ENCODE measurements at regions not wholly inside any gene's neighbourhood (a gene's known extent, or its start where the extent isn't known, plus 50 kb on each side); places are given as distances from the start of the nearest gene placed in this dataset.

DNA sequence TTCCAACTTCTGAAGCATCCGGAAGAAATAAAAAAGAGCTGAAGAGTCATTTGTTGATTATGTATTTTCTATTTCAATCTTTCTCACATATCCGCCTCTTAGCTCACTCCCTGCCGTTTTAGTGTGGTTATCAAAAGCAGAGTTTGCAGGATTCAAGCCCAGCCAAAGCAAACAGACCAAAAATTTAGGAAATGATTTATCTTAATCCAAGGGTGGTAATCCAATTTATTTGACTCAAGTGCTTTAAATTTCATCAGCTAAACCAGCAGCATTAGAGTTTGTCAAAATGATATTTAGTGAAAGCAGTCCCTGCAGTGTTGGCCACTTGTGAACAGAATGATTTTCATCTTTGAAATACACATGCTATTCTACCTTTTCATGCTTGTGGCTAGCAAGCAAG is 129.3 kb upstream of the CCDC68 start:
- TF ChIP-seq POLR2AphosphoS5 (IDR thresholded peaks at IDR 0.05) (no peak), POLR2A (IDR thresholded peaks at IDR 0.05) (no peak), EP300 (IDR thresholded peaks at IDR 0.05) (no peak)
- TF ChIP-seq, protein P1, sequence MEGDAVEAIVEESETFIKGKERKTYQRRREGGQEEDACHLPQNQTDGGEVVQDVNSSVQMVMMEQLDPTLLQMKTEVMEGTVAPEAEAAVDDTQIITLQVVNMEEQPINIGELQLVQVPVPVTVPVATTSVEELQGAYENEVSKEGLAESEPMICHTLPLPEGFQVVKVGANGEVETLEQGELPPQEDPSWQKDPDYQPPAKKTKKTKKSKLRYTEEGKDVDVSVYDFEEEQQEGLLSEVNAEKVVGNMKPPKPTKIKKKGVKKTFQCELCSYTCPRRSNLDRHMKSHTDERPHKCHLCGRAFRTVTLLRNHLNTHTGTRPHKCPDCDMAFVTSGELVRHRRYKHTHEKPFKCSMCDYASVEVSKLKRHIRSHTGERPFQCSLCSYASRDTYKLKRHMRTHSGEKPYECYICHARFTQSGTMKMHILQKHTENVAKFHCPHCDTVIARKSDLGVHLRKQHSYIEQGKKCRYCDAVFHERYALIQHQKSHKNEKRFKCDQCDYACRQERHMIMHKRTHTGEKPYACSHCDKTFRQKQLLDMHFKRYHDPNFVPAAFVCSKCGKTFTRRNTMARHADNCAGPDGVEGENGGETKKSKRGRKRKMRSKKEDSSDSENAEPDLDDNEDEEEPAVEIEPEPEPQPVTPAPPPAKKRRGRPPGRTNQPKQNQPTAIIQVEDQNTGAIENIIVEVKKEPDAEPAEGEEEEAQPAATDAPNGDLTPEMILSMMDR (IDR thresholded peaks at IDR 0.05), result no peak
- Histone ChIP-seq H3K36me3 (no peaks in the 10 kb centered on the region), H3K27ac (no peak overlapping the region), H3K27me3 (no peaks in the 10 kb centered on the region), H3K9me3 (no peaks in the 10 kb centered on the region), H3K4me1 (peaks cover 0 to 5% (median 0%) of the 10 kb centered on the region in 4 donors), H3K4me3 (no peak overlapping the region)
- ATAC-seq (ENCODE audit: low FRiP score in 2 of 2) (no peak), DNase-seq (no peak)
- 29 to 55% methylated on average over 3 of the region's 3 CpGs for WGBS, 2 donors

DNA sequence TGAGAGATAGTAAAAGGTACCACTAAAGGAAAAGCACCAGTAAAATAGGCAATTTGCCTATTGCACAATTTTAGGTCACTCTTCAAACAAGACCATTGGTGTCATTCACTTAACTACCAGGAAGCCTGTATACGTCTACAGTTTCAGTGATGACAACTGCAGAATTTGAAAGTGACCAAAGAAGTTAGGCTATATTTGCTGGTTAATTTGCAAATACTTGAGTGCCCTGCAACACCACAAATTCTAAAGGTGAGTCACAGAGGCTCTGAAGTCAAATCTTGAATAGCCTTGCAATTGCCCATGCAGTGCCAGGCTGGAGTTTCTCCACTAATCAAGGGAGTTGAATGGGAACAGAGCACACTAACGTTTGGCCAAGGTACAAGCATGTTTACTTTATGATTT is 128.7 kb upstream of the CCDC68 start:
- no peaks in the 10 kb centered on the region for H3K36me3 ChIP-seq
- H3K4me1 ChIP-seq, result peaks cover 0 to 5% (median 0%) of the 10 kb centered on the region in 4 donors
- WGBS, 2 donors, result 25 to 37% methylated on average over 2 of the region's 2 CpGs
- H3K27me3 ChIP-seq, result no peaks in the 10 kb centered on the region
- DNase-seq (no peak), ATAC-seq (ENCODE audit: low FRiP score in 2 of 2) (no peak)
- no peak overlapping the region for H3K4me3 ChIP-seq
- H3K27ac ChIP-seq, result no peak overlapping the region
- H3K9me3 ChIP-seq, result no peaks in the 10 kb centered on the region
- TF ChIP-seq POLR2AphosphoS5 (IDR thresholded peaks at IDR 0.05) (no peak), POLR2A (IDR thresholded peaks at IDR 0.05) (no peak), EP300 (IDR thresholded peaks at IDR 0.05) (no peak)
- TF ChIP-seq, protein P1 (IDR thresholded peaks at IDR 0.05), result no peak

DNA sequence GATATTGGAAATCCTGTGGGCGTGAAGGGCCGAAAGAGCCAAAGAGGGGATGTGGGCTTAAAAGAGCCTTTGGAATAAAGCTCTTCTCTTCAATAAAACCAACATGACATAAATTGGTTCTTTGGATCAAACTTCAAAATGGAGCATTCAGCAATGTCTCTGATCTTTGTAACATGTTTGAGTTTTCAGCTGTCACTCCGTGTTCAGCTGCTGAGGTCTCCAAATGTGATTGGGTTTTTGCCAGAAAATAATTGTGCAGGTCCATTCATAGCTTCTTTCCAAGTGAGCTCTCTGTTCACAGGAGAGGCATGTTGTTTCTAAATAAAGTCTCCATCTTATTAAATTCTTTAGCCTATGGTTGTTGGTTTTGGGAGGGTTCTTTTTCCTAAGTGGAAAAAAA is 127.6 kb upstream of the CCDC68 start:
- Histone ChIP-seq H3K27me3 (no peaks in the 10 kb centered on the region), H3K9me3 (no peaks in the 10 kb centered on the region), H3K36me3 (no peaks in the 10 kb centered on the region), H3K4me1 (peaks cover 0 to 5% (median 0%) of the 10 kb centered on the region in 4 donors), H3K4me3 (no peak overlapping the region), H3K27ac (no peak overlapping the region)
- TF ChIP-seq EP300 (IDR thresholded peaks at IDR 0.05) (no peak), POLR2A (IDR thresholded peaks at IDR 0.05) (no peak), POLR2AphosphoS5 (IDR thresholded peaks at IDR 0.05) (no peak)
- TF ChIP-seq, protein P1 (IDR thresholded peaks at IDR 0.05), result no peak
- 82 to 85% methylated on average over 3 of the region's 3 CpGs for WGBS, 2 donors
- ATAC-seq (ENCODE audit: low FRiP score in 2 of 2), result no peak
- DNase-seq, result no peak

DNA sequence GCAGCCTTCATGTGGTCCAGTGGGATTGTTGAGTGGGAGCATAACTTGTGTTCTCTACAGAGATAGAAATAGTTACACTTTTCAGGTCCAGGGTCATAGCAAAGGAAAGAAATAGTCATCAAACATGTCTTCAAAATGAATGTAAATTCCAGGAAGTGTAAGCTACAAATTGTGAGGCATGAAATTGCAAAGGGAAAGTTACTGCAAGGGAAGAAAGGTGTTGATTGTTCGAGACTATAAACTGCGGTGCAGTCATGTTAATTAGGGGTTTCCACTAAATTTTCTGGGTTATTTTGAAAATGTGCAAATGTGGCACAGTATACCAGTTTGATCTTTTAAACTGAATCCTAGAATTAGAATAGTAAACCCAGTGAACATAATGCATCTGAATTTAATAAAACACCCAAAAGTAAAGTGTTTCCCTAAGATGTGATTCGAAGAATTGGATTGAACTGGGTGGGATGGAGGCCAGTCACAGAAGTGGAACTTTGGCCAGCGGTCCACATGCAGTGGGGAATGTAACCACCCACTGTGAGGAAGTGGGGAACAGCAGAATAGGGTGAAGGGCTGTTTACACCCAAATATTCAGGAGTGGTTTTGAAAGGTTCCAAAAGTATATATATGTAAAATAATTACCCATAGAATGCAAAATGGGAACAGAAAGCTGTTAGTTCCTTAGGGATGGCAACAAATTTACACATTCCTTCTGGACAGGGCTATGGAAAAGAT is 126.5 kb upstream of the CCDC68 start:
- H3K9me3 ChIP-seq, result no peaks in the 10 kb centered on the region
- peaks cover 0 to 5% (median 0%) of the 10 kb centered on the region in 4 donors for H3K4me1 ChIP-seq
- no peak overlapping the region for H3K4me3 ChIP-seq
- 83 to 85% methylated on average over 4 of the region's 4 CpGs for whole genome bisulfite sequencing, 2 donors
- H3K27me3 ChIP-seq, result no peaks in the 10 kb centered on the region
- ATAC-seq (ENCODE audit: low FRiP score in 2 of 2), result no peak
- no peak overlapping the region for H3K27ac ChIP-seq
- TF ChIP-seq POLR2A (IDR thresholded peaks at IDR 0.05), result no peak
- no peak for DNase-seq
- H3K36me3 ChIP-seq, result no peaks in the 10 kb centered on the region

DNA sequence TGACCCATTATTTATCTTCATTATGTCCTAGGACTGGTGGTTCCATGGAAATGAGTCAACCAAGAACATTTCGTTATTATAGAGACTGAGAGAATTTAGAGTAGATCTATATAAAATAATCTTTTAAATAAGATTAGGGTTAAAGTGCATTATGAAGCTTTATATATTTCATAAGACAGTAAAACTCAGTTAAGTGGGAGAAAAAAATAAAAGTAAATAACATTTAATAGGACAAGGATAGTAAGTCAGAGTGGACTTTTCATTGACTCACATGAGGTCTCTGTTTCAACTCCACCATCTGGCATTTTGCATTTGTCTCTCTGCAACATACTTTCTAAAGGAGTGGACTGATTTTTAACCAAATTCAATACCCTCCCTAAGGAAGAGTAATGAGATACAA is 125.3 kb upstream of the CCDC68 start:
- Histone ChIP-seq H3K4me3 (no peak overlapping the region), H3K9me3 (no peaks in the 10 kb centered on the region), H3K27me3 (no peaks in the 10 kb centered on the region), H3K36me3 (no peaks in the 10 kb centered on the region), H3K27ac (no peak overlapping the region), H3K4me1 (peaks cover 0 to 9% (median 0%) of the 10 kb centered on the region in 4 donors)
- DNase-seq (no peak), ATAC-seq (ENCODE audit: low FRiP score in 2 of 2) (no peak)
- TF ChIP-seq POLR2AphosphoS5 (IDR thresholded peaks at IDR 0.05) (no peak), EP300 (IDR thresholded peaks at IDR 0.05) (no peak), POLR2A (IDR thresholded peaks at IDR 0.05) (no peak)
- TF ChIP-seq, protein P1 (IDR thresholded peaks at IDR 0.05), result no peak
- 85 to 91% methylated on average over 1 of the region's 1 CpG for WGBS, 2 donors
